GM18520 (cell line): ENCODE measurements at regions not wholly inside any gene's neighbourhood (a gene's known extent, or its start where the extent isn't known, plus 50 kb on each side); places are given as distances from the start of the nearest gene placed in this dataset.

Experiments
- ATAC-seq: cut with Tn5 transposase; IDR thresholded peaks from one replicate; pipeline ENCODE4 v1.9.1; 2021; ENCODE audit not compliant: unreplicated experiment

GRCh38 chr4:155616117-155616516 is 50.5 kb upstream of the GUCY1A1 start:
- ATAC-seq, result no peak

GRCh38 chr4:155615081-155615887 is 51.4 kb upstream of the GUCY1A1 start:
- no peak for ATAC-seq

- ATAC-seq, result no peak
Measured at GRCh38 chr4:155614111-155614762, 52.4 kb upstream of the GUCY1A1 start.

DNA sequence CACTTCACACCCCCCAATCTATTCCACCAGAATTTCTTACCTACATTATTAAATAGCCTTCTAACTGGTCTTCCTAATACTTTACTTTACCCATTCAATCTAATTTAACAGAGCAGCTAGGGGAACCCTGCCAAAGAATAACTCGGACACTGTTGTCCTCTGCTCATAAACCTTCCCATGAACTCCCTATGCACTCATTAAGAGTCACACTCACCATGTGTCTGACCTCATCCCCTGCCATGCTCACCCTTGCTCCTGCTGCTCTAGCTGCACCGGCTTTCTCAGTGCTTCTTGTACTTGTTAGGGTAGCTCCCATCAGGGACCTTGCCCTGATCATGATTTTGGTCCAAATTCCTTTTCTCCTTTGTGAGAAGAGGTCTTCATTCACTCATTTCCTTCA is 54.6 kb upstream of the GUCY1A1 start:
- no peak for ATAC-seq

DNA sequence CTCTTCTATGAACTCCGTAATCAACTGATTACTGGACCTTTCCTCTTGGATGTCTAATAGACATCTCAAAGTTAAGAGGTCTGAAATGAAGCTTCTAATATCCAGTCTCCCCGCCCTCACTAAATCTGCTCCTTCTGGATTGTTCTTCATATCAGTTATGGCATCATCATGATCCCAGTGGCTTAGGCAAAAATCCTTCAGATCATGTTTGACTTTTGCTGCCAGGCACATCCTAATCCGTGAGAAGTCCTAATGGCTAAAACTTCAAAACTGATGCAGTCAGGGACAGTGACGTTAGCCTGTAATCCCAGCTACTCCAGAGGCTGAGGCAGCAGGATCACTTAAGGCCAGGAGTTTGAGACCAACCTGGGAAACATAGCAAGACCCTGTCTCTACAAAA is 55.1 kb upstream of the GUCY1A1 start:
- no peak for ATAC-seq

DNA sequence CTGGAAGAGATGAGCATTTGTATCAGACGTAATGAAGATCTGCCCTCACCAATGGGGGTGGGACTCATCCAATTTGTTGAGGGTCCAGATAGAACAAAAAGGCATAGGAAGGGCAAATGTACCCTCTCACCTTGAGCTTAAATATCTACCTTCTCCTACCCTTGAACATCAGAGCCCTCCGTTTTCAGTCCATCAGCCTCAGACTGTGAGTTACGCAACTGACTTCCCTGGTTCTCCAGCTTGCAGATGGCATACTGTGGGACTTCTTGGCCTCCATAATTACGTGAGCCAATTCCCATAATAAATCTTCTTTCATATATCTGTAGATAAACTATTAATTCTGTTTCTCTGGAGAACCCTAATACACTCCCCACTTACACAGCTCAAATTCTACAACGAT is 56.5 kb upstream of the GUCY1A1 start:
- no peak for ATAC-seq

DNA sequence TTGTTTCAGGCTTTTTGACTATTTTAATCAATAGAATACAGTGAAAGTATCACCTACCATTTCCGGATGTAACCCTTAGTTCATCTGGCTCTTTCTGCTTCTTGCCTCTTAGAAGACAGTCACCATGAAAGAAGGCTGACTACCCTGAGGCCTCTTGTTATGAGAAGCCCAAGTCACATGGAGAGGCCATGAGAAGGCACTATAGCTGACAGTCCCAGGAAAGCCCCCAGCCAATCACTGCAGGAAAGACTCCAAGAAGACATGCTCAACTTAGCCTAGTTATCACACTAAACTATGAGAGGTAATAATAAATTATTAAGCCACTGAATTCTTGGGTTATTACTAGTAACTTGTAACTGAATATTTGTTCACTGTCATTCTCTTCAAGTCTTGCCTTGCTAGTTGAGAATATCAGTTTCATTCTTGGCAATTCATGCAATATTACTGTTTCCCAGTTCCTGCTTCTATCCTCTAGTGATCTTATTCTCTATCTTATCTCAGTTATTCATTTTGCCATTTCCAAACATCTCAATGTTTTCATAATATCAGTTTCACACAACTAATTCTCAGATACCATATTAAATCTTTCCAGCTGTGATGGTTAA is 57.1 kb upstream of the GUCY1A1 start:
- ATAC-seq, result peak; percentile 86

DNA sequence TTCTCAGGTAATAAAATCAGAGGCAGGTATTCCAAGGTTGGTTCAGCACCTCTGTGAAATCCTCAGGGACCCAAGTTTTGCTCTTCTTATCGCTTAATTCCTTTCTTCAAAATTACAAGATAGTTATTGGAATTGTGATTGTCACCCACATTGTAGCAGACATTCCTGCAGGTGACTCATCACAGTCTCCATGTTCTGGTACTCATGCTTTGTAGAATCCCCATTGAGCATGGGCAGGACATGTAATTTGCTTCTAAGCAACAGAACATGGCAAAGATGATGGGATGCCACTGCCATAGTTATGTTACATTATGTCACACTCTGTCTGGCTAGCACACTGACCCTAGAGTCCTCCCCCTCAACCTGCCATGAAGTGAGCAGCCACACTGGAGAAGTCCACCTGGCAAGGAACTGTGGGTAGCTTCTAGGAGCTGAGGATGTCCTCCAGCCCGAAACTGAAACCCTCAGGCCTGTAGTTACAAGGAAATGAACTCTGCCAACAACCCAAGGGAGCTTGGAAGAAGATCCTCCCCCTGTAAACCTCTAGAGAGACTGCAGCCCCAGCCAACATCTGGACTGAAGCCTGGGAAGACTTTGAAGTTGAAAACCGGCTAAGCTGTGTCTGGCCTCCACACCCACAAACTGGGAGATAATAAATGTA is 58.3 kb upstream of the GUCY1A1 start:
- no peak for ATAC-seq

GRCh38 chr4:155607481-155607880 is 59.2 kb upstream of the GUCY1A1 start:
- ATAC-seq, result no peak

DNA sequence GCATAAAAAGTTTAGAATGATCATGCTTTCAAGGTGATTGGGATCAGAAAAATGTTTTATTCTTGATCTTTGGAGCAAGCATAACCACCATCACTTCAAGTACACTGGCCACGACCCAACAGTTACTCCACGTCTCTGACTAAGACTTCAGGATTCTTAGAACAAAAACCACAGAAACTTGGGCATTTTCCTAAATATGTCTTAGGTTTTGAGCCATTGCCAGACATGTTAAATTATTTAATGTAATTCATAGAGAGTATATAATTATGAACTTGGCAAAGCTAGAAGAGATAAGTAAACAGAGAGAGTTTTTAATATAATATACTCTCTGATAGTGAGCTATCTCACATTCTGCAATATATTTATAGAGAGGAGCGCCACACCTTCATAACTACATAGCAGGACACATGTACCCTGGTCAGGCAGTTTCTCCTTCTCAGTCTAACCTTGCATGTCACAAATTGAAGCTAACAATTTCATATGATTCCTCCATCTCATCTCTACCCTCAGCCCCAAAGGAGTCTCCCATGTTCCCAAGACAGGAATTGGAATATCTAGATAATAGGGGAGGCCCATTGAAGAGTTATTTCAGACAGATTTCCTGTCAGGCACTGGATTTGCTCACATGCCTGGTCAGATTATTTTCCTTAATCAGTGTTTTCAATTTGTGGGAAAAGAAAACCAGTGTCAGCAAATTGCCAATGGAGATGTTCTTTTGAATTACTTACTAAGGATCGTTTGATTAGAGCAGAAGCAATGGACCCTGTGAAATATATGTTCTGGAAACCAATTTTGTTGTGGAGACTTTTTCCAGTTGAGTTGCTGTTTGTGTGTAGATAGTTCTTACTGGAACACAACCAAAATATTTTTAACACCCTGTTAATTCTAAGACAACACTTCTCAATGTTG is 61.7 kb upstream of the GUCY1A1 start:
- no peak for ATAC-seq

- ATAC-seq, result no peak
Measured at GRCh38 chr4:155603360-155603891, 63.2 kb upstream of the GUCY1A1 start.

DNA sequence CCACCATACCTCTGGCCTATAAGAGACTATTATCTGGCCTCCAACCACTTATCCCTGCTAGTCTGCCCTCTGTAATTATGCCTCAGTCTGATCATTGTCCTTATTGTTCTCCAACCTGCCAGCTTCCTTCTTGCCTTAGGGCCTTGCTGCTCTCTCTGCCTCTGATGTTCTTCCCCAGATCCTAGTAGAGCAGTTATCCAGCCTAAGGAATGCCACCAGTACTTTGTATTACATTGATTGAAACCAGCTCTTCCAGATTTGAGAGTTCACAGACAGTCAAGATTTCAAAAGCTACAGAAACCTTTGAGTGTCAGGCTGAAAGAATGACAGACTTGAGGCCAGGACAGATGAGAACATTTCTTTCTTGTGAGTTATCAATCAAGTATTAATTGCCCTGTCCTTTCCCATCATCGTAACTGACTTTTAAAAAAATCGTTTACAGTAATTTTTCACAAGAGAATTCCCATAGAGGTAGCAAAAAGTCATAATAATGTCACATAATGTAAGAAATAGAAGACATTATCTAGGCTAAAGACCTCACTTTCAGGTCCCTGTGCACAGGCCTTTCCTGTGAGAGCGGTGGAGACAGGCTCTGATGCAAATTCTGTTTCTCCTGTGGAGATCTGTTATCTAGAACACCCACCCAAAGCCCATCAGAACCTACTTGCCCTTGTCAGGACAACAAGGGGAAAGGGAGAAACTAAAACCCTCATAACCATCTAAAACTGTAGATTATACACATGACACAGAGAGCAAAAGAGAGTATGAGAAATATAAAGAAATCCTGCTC is 64.1 kb upstream of the GUCY1A1 start:
- no peak for ATAC-seq

DNA sequence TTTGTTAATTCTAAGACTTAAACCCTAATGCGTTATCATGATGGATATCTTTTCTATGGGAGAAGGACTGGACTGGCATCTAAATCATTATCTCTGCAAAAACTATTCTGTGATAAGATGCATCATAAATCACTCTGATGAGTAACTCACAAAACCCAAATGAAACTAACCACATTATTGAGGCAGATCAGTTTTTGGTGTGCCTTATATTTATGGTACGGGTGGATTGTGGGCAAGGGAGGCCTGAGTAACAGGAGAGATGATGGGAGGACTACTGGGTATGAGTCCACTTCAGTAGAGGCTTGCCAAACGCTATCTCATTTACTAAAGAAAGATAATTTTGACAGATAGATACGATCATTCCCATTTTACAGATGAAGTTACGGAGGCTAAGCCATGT is 66.4 kb upstream of the GUCY1A1 start:
- no peak for ATAC-seq

GRCh38 chr4:155599596-155599995 is 67.1 kb upstream of the GUCY1A1 start:
- no peak for ATAC-seq

- ATAC-seq, result no peak
Measured at GRCh38 chr4:155599085-155599484, 67.6 kb upstream of the GUCY1A1 start.

- ATAC-seq, result no peak
Measured at GRCh38 chr4:155597933-155598451, 68.7 kb upstream of the GUCY1A1 start.

GRCh38 chr4:155597281-155597680 is 69.4 kb upstream of the GUCY1A1 start:
- ATAC-seq, result no peak

DNA sequence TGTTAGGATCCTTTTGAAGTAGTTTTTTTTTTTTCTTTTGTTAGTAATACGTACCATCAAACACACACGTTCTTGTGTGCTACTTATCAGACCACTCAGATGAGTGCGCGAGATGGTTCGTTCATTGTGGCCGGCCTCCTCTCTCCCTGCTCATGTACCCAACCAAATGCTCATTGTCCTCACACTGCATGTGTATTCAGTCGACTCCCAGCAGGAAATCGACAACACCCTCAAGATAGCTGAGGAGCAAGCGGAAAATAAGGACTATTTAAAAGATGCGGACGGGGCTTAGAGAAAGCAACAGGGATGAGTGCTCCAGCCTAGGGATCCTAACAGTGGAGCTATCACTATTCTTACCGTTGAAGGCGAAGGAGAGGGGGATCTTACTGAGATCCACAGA is 72.9 kb upstream of the GUCY1A1 start:
- ATAC-seq, result no peak

- no peak for ATAC-seq
Measured at GRCh38 chr4:155592938-155593297, 73.7 kb upstream of the GUCY1A1 start.
